ENCODE measurements at regions not wholly inside any gene's neighbourhood (a gene's known extent, or its start where the extent isn't known, plus 50 kb on each side); places are given as distances from the start of the nearest gene placed in this dataset.

DNA sequence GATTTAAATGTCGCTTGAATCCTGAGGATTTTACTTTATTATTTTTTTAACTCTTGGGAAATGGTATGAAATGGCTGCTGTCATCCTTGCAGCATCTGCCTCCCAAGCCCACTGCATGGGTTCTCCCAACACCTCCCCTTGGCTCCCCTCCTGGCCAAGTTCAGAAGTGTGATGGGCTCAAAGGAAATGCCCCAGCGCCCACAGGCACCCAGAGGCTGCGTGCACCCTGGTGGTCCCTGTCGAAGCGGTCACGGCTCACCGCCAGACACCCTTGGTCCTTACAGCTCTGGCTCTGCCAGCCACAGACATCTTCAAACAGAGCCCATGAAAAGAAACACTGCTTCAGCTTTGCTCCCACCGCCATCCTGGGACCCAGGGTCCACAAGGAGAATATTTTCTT is 334.7 kb downstream of the SOX9 start:
- Histone ChIP-seq H3K4me3 (no peak overlapping the region), H3K36me3 (no peaks in the 10 kb centered on the region), H3K27me3 (no peaks in the 10 kb centered on the region), H3K9me3 (no peaks in the 10 kb centered on the region), H3K27ac (no peak overlapping the region), H3K4me1 (ENCODE audit: insufficient read depth) (no peaks in the 10 kb centered on the region)
- no peak for DNase-seq
- WGBS, 3 donors, result 83 to 85% (median 84%) methylated on average over 8 of the region's 8 CpGs
- intact Hi-C loops (cut with DNase I), result no loop called here
- no peak for TF ChIP-seq POLR2A (IDR thresholded peaks at IDR 0.05)
- TF ChIP-seq EP300 (IDR thresholded peaks at IDR 0.05), result no peak
- TF ChIP-seq, protein P1, sequence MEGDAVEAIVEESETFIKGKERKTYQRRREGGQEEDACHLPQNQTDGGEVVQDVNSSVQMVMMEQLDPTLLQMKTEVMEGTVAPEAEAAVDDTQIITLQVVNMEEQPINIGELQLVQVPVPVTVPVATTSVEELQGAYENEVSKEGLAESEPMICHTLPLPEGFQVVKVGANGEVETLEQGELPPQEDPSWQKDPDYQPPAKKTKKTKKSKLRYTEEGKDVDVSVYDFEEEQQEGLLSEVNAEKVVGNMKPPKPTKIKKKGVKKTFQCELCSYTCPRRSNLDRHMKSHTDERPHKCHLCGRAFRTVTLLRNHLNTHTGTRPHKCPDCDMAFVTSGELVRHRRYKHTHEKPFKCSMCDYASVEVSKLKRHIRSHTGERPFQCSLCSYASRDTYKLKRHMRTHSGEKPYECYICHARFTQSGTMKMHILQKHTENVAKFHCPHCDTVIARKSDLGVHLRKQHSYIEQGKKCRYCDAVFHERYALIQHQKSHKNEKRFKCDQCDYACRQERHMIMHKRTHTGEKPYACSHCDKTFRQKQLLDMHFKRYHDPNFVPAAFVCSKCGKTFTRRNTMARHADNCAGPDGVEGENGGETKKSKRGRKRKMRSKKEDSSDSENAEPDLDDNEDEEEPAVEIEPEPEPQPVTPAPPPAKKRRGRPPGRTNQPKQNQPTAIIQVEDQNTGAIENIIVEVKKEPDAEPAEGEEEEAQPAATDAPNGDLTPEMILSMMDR (IDR thresholded peaks at IDR 0.05), result no peak

GRCh38 chr17:72456075-72456474 is 335.3 kb downstream of the SOX9 start:
- Histone ChIP-seq H3K27ac (no peak overlapping the region), H3K4me1 (ENCODE audit: insufficient read depth) (no peaks in the 10 kb centered on the region), H3K4me3 (no peak overlapping the region), H3K9me3 (no peaks in the 10 kb centered on the region), H3K27me3 (no peaks in the 10 kb centered on the region), H3K36me3 (no peaks in the 10 kb centered on the region)
- 55 to 62% (median 56%) methylated on average over 4 of the region's 4 CpGs for whole genome bisulfite sequencing, 3 donors
- DNase-seq, result no peak
- intact Hi-C loops (cut with DNase I), result no loop called here
- TF ChIP-seq EP300 (IDR thresholded peaks at IDR 0.05), result no peak
- TF ChIP-seq, protein P1 (IDR thresholded peaks at IDR 0.05), result no peak
- no peak for TF ChIP-seq POLR2A (IDR thresholded peaks at IDR 0.05)

DNA sequence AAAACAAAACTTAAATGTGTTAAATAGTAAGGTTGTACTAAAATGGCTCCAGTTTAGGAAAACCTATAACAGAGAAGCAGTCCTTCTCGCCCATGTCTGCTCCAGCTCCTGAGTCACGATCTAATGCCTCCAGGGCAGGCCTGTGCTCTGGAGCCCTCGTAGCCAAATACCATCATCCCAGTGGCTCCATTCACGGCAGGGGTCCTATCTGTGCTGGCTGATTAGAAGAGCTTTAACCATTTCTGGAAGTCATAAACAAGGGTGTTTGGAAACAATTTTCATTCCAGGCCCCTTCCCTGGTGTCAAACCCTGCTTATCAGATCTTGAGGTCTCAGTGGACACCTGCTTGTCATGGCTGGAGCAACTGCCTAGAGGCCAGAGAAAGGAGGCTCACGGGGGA is 336.9 kb downstream of the SOX9 start:
- no peaks in the 10 kb centered on the region for H3K4me1 ChIP-seq (ENCODE audit: insufficient read depth)
- 77 to 85% (median 82%) methylated on average over 5 of the region's 5 CpGs for WGBS, 3 donors
- H3K9me3 ChIP-seq, result no peaks in the 10 kb centered on the region
- H3K4me3 ChIP-seq, result no peak overlapping the region
- TF ChIP-seq EP300 (IDR thresholded peaks at IDR 0.05) (no peak), POLR2A (IDR thresholded peaks at IDR 0.05) (no peak)
- TF ChIP-seq, protein P1 (IDR thresholded peaks at IDR 0.05), result no peak
- H3K36me3 ChIP-seq, result no peaks in the 10 kb centered on the region
- H3K27me3 ChIP-seq, result no peaks in the 10 kb centered on the region
- DNase-seq, result no peak
- H3K27ac ChIP-seq, result no peak overlapping the region
- intact Hi-C loops (cut with DNase I), result no loop called here

- WGBS, 3 donors, result 79 to 87% (median 84%) methylated on average over 9 of the region's 9 CpGs
- TF ChIP-seq, protein P1 (IDR thresholded peaks at IDR 0.05), result no peak
- TF ChIP-seq POLR2A (IDR thresholded peaks at IDR 0.05), result no peak
- no peak for TF ChIP-seq EP300 (IDR thresholded peaks at IDR 0.05)
- no peak for DNase-seq
- Histone ChIP-seq H3K4me1 (ENCODE audit: insufficient read depth) (no peaks in the 10 kb centered on the region), H3K27ac (no peak overlapping the region), H3K27me3 (no peaks in the 10 kb centered on the region), H3K36me3 (no peaks in the 10 kb centered on the region), H3K4me3 (no peak overlapping the region), H3K9me3 (no peaks in the 10 kb centered on the region)
- intact Hi-C loops (cut with DNase I), result no loop called here
These were observed 337.5 kb downstream of the SOX9 start for GRCh38 chr17:72458301-72458700.

- Histone ChIP-seq H3K27me3 (no peaks in the 10 kb centered on the region), H3K4me1 (ENCODE audit: insufficient read depth) (no peaks in the 10 kb centered on the region), H3K27ac (no peak overlapping the region), H3K9me3 (no peaks in the 10 kb centered on the region), H3K4me3 (no peak overlapping the region), H3K36me3 (no peaks in the 10 kb centered on the region)
- TF ChIP-seq, protein P1 (IDR thresholded peaks at IDR 0.05), result no peak
- no peak for TF ChIP-seq POLR2A (IDR thresholded peaks at IDR 0.05)
- TF ChIP-seq EP300 (IDR thresholded peaks at IDR 0.05), result no peak
- DNase-seq, result no peak
- intact Hi-C loops (cut with DNase I), result loop anchor here in 1 of 4 donors (10.0 kb wide), 1 partner anchor 1486 kb away; no protein-coding TSS in a partner anchor
These were observed 339.9 kb downstream of the SOX9 start for GRCh38 chr17:72460711-72461110.

Measured in ovary (tissue), 7 donors.